ENCODE measurements at regions not wholly inside any gene's neighbourhood (a gene's known extent, or its start where the extent isn't known, plus 50 kb on each side); places are given as distances from the start of the nearest gene placed in this dataset.

GRCh38 chr4:114136069-114136468 is 156.6 kb upstream of the ARSJ start:
- no peak for TF ChIP-seq POLR2A (IDR thresholded peaks at IDR 0.05)
- no peak for TF ChIP-seq CTCF (IDR thresholded peaks at IDR 0.05)
- no peak for TF ChIP-seq EP300 (IDR thresholded peaks at IDR 0.05)

Measured in ovary (tissue), 3 donors.